T follicular helper cell (primary cell): ENCODE measurements at regions not wholly inside any gene's neighbourhood (a gene's known extent, or its start where the extent isn't known, plus 50 kb on each side); places are given as distances from the start of the nearest gene placed in this dataset.

Experiments used
- DNase-seq: peaks from one replicate; pipeline ENCODE4 v3.0.0-alpha.2; 2020; ENCODE audit warnings: low read depth

- no peak for DNase-seq
These were observed 253.7 kb downstream of the DUSP6 start for GRCh38 chr12:89098441-89099112.

- no peak for DNase-seq
These were observed 260.0 kb downstream of the DUSP6 start for GRCh38 chr12:89092297-89092696.

- no peak for DNase-seq
These were observed 260.9 kb downstream of the DUSP6 start for GRCh38 chr12:89091293-89091841.

- DNase-seq, result no peak
These were observed 263.0 kb downstream of the DUSP6 start for GRCh38 chr12:89089264-89089663.

- no peak for DNase-seq
These were observed 264.4 kb downstream of the DUSP6 start for GRCh38 chr12:89087876-89088275.

- no peak for DNase-seq
These were observed 265.0 kb downstream of the DUSP6 start for GRCh38 chr12:89087149-89087825.

GRCh38 chr12:89085421-89085820 lies 266.9 kb downstream of the DUSP6 start:
- DNase-seq, result no peak

- DNase-seq, result no peak
These were observed 267.6 kb downstream of the DUSP6 start for GRCh38 chr12:89084751-89085150.

- DNase-seq, result no peak
These were observed 268.8 kb downstream of the DUSP6 start for GRCh38 chr12:89083491-89083890.

- no peak for DNase-seq
These were observed 269.9 kb downstream of the DUSP6 start for GRCh38 chr12:89082370-89082753.

GRCh38 chr12:89081719-89082369 lies 270.5 kb downstream of the DUSP6 start:
- DNase-seq, result no peak

GRCh38 chr12:89080793-89081465 lies 271.4 kb downstream of the DUSP6 start:
- no peak for DNase-seq

GRCh38 chr12:89075880-89076540 lies 276.3 kb downstream of the DUSP6 start:
- no peak for DNase-seq

- no peak for DNase-seq
These were observed 278.6 kb downstream of the DUSP6 start for GRCh38 chr12:89073659-89074058.

GRCh38 chr12:89073027-89073398 lies 279.3 kb downstream of the DUSP6 start:
- no peak for DNase-seq

GRCh38 chr12:89072294-89073026 lies 279.8 kb downstream of the DUSP6 start:
- no peak for DNase-seq

GRCh38 chr12:89070603-89071002 lies 281.7 kb downstream of the DUSP6 start:
- no peak for DNase-seq

GRCh38 chr12:89069431-89069830 lies 282.9 kb downstream of the DUSP6 start:
- no peak for DNase-seq

GRCh38 chr12:89067421-89068187 lies 284.7 kb downstream of the DUSP6 start:
- no peak for DNase-seq

GRCh38 chr12:89064780-89065179 lies 287.5 kb downstream of the DUSP6 start:
- no peak for DNase-seq
